HFF-Myc (cell line): ENCODE measurements at regions not wholly inside any gene's neighbourhood (a gene's known extent, or its start where the extent isn't known, plus 50 kb on each side); places are given as distances from the start of the nearest gene placed in this dataset.

ENCODE experiments used
- DNase-seq: peaks from one replicate; pipeline ENCODE4 v3.0.0-alpha.2; 2011; ENCODE audit warnings: low read depth; ENCODE audit errors: extremely low read depth
- H3K4me3 ChIP-seq: replicated peaks from 2 replicates; pipeline ENCODE4 v1.5.1; 2011; ENCODE audit warnings: low read depth, mild to moderate bottlenecking, control low read depth, low read length
- TF ChIP-seq, protein P1 (sequence below): IDR thresholded peaks from 2 replicates; pipeline ENCODE4 v1.5.1; 2012; ENCODE audit warnings: mild to moderate bottlenecking, low read depth, low read length, control low read depth; ENCODE audit errors: missing control alignments

GRCh38 chr13:68232351-68233130, 1002.4 kb upstream of the PCDH9 start:
- TF ChIP-seq, protein P1, sequence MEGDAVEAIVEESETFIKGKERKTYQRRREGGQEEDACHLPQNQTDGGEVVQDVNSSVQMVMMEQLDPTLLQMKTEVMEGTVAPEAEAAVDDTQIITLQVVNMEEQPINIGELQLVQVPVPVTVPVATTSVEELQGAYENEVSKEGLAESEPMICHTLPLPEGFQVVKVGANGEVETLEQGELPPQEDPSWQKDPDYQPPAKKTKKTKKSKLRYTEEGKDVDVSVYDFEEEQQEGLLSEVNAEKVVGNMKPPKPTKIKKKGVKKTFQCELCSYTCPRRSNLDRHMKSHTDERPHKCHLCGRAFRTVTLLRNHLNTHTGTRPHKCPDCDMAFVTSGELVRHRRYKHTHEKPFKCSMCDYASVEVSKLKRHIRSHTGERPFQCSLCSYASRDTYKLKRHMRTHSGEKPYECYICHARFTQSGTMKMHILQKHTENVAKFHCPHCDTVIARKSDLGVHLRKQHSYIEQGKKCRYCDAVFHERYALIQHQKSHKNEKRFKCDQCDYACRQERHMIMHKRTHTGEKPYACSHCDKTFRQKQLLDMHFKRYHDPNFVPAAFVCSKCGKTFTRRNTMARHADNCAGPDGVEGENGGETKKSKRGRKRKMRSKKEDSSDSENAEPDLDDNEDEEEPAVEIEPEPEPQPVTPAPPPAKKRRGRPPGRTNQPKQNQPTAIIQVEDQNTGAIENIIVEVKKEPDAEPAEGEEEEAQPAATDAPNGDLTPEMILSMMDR = no peak
- no peak for DNase-seq
- no peak overlapping the region for H3K4me3 ChIP-seq

DNA sequence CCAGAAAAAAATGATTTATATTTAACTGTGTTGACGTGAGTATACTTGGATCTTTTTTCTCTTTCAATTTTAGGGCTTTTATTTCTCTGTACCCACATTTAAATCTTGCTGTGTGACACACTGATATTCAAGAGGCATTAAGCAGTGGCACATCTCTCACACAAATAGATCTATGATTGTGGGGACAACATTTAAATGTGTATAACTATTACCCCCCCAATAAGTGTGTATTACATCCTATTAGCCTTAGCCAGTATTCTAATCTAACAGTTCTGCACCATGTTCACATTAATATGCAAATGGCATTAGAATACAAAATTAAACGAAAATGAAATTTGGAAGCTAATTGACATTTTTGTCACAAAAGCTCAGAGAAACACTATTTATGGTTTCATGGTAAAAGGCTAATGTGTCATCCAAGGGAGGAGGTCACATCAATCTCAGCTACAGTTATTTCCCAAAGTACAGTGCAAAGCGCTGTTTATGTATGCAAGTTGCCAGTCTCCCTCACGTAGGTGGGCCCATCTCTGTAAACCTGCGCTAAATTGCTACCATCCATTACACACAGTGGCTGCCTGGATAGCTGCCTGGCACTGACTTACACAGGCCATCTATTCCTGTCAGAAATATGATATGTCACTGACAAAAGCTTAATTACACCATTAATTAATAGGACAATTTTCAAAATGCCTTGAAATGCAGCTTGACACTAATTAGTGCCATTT, 984.7 kb upstream of the PCDH9 start:
- no peak overlapping the region for H3K4me3 ChIP-seq
- no peak for DNase-seq
- TF ChIP-seq, protein P1 = no peak

- no peak overlapping the region for H3K4me3 ChIP-seq
- no peak for DNase-seq
- TF ChIP-seq, protein P1 = no peak
These were observed 969.1 kb upstream of the PCDH9 start for GRCh38 chr13:68199271-68199670.

DNA sequence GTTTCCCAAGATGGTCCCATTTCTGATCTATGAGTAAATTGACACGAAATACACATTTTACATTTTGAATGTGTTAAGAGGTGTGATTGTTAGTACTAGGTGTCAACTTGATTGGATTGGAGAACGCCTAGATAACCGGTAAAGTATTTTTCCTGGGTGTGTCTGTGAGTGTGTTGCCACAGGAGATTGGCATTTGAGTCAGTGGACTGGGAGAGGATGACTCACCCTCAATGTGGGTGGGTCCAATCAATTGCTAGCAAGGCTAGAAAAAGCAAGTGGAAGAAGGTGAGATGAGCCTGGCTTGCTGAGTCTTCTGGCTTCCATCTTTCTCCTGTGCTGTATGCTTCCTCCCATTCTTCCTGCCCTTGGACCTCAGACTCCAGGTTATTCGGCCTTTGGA, 960.7 kb upstream of the PCDH9 start:
- H3K4me3 ChIP-seq = no peak overlapping the region
- no peak for DNase-seq
- TF ChIP-seq, protein P1 = no peak

- DNase-seq = no peak
- TF ChIP-seq, protein P1 = no peak
- no peak overlapping the region for H3K4me3 ChIP-seq
These were observed 955.5 kb upstream of the PCDH9 start for GRCh38 chr13:68185444-68186141.

DNA sequence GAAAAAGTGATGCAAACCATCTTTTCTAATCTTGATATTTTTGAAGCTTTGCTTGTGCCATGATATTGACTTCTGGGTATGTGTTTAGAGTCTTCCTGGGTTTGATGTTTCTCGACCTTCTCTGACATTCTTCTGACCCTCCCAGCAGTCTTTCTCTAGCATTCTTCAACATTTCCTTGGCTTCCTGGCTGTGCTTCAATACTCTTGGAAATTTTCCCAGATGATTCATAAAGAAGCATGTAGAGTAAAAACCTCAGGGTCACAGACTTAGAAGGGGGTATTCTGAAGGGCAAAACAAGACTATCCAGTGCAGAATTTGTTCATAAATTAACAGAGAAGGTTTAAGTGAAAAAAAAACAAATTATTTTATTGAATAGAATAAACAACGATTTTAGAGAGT, 946.3 kb upstream of the PCDH9 start:
- no peak for DNase-seq
- TF ChIP-seq, protein P1 = no peak
- H3K4me3 ChIP-seq = no peak overlapping the region
